ENCODE measurements at regions not wholly inside any gene's neighbourhood (a gene's known extent, or its start where the extent isn't known, plus 50 kb on each side); places are given as distances from the start of the nearest gene placed in this dataset.

GRCh38 chr11:91136631-91137030, 913.8 kb upstream of the CHORDC1 start:
- TF ChIP-seq POLR2A (IDR thresholded peaks at IDR 0.05) = no peak
- TF ChIP-seq, protein P1, sequence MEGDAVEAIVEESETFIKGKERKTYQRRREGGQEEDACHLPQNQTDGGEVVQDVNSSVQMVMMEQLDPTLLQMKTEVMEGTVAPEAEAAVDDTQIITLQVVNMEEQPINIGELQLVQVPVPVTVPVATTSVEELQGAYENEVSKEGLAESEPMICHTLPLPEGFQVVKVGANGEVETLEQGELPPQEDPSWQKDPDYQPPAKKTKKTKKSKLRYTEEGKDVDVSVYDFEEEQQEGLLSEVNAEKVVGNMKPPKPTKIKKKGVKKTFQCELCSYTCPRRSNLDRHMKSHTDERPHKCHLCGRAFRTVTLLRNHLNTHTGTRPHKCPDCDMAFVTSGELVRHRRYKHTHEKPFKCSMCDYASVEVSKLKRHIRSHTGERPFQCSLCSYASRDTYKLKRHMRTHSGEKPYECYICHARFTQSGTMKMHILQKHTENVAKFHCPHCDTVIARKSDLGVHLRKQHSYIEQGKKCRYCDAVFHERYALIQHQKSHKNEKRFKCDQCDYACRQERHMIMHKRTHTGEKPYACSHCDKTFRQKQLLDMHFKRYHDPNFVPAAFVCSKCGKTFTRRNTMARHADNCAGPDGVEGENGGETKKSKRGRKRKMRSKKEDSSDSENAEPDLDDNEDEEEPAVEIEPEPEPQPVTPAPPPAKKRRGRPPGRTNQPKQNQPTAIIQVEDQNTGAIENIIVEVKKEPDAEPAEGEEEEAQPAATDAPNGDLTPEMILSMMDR (IDR thresholded peaks at IDR 0.05) = no peak
- intact Hi-C loops (cut with DNase I; ENCODE audit: low total_unique reads) = no loop called here
- H3K36me3 ChIP-seq = no peaks in the 10 kb centered on the region
- no peak overlapping the region for H3K4me3 ChIP-seq
- DNase-seq = no peak
- H3K27ac ChIP-seq = no peak overlapping the region
- H3K27me3 ChIP-seq = no peaks in the 10 kb centered on the region
- no peaks in the 10 kb centered on the region for H3K4me1 ChIP-seq
- no peaks in the 10 kb centered on the region for H3K9me3 ChIP-seq

DNA sequence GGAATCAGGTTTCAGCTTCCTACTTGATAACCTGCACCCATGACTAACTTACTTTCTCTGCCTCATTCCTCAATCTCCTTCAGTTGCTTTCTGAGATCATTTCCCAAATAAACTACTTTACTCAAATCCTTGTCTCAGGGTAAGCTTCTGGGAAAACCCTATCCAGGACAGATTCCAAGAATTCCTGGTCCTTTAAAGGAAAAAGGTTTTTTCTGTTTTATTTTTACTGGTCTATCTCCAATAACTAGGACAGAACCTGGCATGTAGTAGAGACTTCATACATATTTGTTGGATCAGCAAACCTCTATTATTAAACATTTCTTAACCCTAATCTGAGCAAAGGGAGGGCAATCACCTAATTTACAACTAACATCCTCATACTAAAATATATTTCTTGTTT, 910.5 kb upstream of the CHORDC1 start:
- H3K4me1 ChIP-seq = no peaks in the 10 kb centered on the region
- no peak overlapping the region for H3K27ac ChIP-seq
- TF ChIP-seq POLR2A (IDR thresholded peaks at IDR 0.05) = no peak
- TF ChIP-seq, protein P1 (IDR thresholded peaks at IDR 0.05) = no peak
- no peaks in the 10 kb centered on the region for H3K36me3 ChIP-seq
- no peak overlapping the region for H3K4me3 ChIP-seq
- no peak for DNase-seq
- intact Hi-C loops (cut with DNase I; ENCODE audit: low total_unique reads) = no loop called here
- H3K9me3 ChIP-seq = no peaks in the 10 kb centered on the region
- H3K27me3 ChIP-seq = no peaks in the 10 kb centered on the region

DNA sequence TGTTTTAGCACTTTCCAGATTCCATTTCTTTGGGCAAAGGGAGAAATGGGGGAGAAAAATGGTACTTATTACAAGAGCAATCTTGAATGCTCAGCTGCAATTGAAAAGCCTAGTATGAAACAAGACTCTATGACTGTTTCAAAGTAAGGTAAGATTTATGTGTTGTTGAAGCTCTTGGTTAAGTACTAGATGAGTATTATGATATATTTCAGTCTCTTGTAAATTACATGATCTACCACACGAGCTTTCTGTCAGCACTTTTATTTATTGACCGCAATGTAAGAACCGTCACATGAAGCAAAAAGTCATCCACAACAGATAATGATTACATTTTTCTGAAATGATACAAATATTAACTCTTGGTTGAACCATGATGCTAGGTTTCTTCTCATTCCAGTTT, 906.7 kb upstream of the CHORDC1 start:
- no peak for TF ChIP-seq POLR2A (IDR thresholded peaks at IDR 0.05)
- TF ChIP-seq, protein P1 (IDR thresholded peaks at IDR 0.05) = no peak
- no peaks in the 10 kb centered on the region for H3K27me3 ChIP-seq
- no peak for DNase-seq
- H3K4me3 ChIP-seq = no peak overlapping the region
- H3K4me1 ChIP-seq = no peaks in the 10 kb centered on the region
- H3K36me3 ChIP-seq = peaks cover 0 to 3% of the 10 kb centered on the region in 2 donors
- H3K27ac ChIP-seq = no peak overlapping the region
- no peaks in the 10 kb centered on the region for H3K9me3 ChIP-seq
- intact Hi-C loops (cut with DNase I; ENCODE audit: low total_unique reads) = no loop called here

GRCh38 chr11:91124363-91124762, 901.5 kb upstream of the CHORDC1 start:
- H3K27me3 ChIP-seq = no peaks in the 10 kb centered on the region
- no peak overlapping the region for H3K4me3 ChIP-seq
- no peak overlapping the region for H3K27ac ChIP-seq
- no peaks in the 10 kb centered on the region for H3K9me3 ChIP-seq
- TF ChIP-seq, protein P1 (IDR thresholded peaks at IDR 0.05) = no peak
- no peak for TF ChIP-seq POLR2A (IDR thresholded peaks at IDR 0.05)
- H3K36me3 ChIP-seq = peaks cover 0 to 3% of the 10 kb centered on the region in 2 donors
- no peak for DNase-seq
- H3K4me1 ChIP-seq = no peaks in the 10 kb centered on the region
- intact Hi-C loops (cut with DNase I; ENCODE audit: low total_unique reads) = no loop called here

- Histone ChIP-seq H3K4me3 (no peak overlapping the region), H3K27me3 (no peaks in the 10 kb centered on the region), H3K4me1 (no peaks in the 10 kb centered on the region), H3K9me3 (no peaks in the 10 kb centered on the region), H3K27ac (no peak overlapping the region), H3K36me3 (no peaks in the 10 kb centered on the region)
- intact Hi-C loops (cut with DNase I; ENCODE audit: low total_unique reads) = no loop called here
- DNase-seq = no peak
- TF ChIP-seq, protein P1 (IDR thresholded peaks at IDR 0.05) = no peak
- TF ChIP-seq POLR2A (IDR thresholded peaks at IDR 0.05) = no peak
Observed at GRCh38 chr11:91115116-91115515, 892.3 kb upstream of the CHORDC1 start.
